HG03095 (cell line): ENCODE measurements at regions not wholly inside any gene's neighbourhood (a gene's known extent, or its start where the extent isn't known, plus 50 kb on each side); places are given as distances from the start of the nearest gene placed in this dataset.
"Not testable (repeated sequence)": the region's sequence is repeated elsewhere in the genome, so short reads cannot be mapped to it uniquely, and the experiment has no call there.

Source experiments
- ATAC-seq: cut with Tn5 transposase; IDR thresholded peaks from one replicate; pipeline ENCODE4 v1.9.1; 2021; ENCODE audit warnings: moderate library complexity; ENCODE audit not compliant: unreplicated experiment

GRCh38 chr4:12958436-12958835 is 525.7 kb downstream of the RAB28 start:
- no peak for ATAC-seq

- ATAC-seq: no peak
These were observed 527.0 kb downstream of the RAB28 start for GRCh38 chr4:12957108-12957507.

- no peak for ATAC-seq
These were observed 528.1 kb downstream of the RAB28 start for GRCh38 chr4:12956026-12956425.

GRCh38 chr4:12949719-12950490 is 534.2 kb downstream of the RAB28 start:
- no peak for ATAC-seq

DNA sequence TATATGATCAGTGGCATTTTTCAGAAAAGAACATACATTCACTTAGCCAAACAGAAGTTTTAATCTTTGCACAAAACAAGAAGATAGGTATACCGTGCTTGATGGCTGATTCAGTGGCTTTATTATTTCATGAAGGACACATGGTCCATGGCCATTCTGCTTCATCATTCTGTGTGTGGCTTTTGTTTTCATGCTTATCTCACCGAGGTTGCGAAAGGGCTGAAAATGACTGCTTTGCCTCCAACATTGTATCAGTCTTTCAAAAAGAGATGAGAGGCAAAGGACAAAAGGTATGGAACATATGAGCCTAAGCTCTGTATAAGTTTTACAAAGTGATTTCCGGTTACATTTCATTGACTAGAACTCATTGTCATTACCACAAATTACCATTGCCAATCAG is 541.1 kb downstream of the RAB28 start:
- ATAC-seq: no peak

DNA sequence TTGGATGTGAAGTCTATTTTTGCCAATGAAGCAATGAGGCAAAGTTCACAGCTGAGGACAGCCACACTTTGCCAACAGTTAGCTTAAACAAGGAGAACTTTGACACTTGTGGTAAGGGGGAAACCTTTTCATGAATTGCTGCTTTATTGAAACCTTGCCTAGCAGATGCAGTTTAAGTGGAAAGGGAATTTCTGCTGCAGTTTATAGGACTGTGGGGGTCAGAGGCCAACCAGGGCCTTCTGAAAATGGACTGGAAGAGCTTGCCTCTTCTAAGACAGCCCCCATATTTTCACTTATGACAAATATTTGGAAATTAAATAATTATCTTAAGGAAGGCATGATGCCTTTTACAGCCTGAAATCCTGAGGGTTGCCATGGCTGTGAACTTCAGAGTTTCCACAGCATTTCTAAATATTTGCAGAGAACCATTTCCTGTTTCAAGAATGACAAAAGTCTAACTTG is 550.3 kb downstream of the RAB28 start:
- no peak for ATAC-seq

DNA sequence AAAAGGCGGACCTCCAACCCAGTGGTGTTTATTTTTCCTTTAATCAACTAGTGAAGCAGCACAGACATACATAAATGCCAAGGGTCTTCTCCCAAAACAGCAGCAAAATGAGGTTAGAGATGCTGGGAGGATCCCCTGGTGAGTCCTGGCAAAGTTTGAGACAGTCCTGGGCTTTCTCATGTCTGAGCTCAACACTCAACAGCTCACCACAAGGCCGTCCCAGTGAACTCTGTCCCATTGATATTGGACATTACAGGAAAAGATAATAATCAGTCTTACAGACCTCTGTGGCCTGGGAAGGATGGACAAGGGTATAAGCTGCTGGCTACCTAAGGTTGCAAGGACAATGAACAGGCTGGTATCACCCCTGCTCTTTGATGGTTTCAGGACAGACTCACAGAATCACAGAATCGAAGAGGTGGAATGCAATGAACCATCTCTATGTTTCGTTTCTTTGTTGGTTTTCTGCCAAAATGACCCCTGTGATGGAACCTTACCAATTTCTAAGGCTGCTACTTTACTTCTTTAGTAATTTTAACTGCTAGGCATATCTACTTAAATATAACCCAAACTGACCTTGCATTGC is 551.8 kb downstream of the RAB28 start:
- no peak for ATAC-seq

GRCh38 chr4:12929784-12930183 is 554.4 kb downstream of the RAB28 start:
- ATAC-seq: no peak

- no peak for ATAC-seq
These were observed 555.4 kb downstream of the RAB28 start for GRCh38 chr4:12928751-12929150.

GRCh38 chr4:12926189-12927066 is 557.7 kb downstream of the RAB28 start:
- ATAC-seq: no peak

DNA sequence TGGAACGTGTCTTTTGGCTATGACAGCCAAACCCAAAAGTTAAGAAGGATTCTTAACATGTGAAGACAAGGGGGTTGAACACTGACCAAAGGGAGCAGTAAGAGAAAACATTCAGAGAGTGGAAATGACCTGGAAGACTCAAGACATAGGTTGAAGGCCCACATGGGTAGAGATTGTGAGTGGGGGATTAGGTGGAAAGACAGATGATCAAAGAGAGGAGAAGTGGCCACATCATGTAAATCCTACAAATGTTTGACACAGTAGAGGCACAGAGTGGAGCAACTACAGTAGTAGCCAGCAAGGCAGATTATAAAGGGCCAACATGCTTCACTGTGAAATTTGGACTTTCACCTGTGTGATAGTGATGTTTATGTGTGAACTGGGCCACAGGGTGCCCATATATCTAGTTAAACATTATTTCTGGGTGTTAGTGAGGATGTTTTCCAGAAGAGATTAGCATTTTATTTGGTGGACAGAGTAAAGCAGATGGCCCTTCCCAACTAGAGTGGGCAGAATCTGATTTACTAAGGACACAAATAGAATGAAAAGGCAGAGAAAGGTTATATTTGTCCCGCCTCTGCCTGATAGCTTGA is 559.3 kb downstream of the RAB28 start:
- no peak for ATAC-seq

DNA sequence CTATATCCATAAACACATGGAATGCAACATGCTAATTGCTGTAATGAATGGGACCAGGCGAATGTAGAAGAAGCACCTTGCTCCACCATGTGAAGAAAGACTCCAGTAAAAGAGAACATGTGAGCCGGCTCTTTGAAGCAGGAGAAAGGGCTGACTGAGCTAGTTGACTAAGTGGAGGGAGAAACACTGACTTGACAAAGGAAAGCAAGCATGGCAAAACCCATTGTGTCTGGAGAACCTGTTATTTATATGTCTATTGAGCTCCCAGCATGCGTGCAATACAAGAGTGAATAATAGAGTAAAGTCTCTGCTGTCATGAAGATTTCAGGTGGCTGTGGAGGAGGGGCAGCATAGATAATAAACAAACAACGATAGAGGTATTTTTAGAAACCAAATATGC is 559.9 kb downstream of the RAB28 start:
- ATAC-seq: no peak

DNA sequence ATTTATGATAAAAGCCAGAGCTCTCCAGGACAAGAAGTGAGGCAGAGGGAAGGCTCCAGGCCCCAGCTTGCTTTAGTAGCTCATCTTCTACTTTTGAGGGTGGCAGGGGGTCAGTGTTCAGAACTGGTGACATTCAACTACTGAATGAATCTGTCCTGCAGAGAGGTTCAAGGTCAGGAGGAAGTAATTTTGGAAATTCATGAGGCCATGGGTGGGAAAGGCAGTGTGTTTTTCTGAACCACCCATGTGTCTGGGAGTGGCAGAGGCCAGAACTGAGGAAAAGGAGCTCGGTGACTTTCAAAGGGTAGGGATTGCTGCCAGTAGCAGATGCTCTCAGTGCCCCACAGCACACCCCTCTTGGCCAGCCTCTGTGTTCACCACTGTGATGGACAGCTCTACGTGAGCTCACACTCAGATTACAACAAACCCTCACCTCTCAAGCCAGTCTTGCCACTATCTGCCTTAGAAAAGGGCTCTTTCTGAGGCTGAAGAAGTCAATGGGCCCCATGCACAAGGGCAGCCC is 571.2 kb downstream of the RAB28 start:
- no peak for ATAC-seq

DNA sequence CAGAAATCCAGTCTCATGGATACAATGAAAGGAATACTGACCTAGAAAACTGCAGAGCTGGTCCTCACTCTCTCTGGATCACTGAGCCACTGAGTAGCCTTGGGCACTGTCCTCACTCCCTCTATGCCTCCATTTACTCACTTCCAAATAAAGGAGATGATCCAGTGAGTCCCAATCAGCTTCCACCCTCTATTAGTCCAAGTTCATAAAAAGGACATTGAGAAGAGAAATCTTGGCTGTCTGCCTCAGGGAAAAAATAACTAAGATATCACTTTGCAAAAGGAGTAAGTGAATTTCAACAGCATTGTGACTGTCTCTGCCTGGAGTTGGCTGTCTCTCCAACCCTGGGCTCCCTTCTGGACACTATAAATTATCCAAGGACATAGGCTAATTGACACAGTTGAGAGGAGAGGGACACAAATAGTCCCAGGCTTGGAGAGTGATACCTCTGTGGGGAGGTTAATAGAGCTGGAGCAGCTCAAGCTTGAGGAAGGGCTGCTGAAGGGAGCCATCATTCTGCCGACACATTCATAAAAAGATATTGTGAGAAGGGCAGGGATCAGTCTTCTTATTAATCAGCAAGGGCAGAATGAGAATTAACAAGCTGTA is 572.3 kb downstream of the RAB28 start:
- no peak for ATAC-seq

GRCh38 chr4:12903640-12904039 is 580.5 kb downstream of the RAB28 start:
- ATAC-seq: not testable (repeated sequence)

DNA sequence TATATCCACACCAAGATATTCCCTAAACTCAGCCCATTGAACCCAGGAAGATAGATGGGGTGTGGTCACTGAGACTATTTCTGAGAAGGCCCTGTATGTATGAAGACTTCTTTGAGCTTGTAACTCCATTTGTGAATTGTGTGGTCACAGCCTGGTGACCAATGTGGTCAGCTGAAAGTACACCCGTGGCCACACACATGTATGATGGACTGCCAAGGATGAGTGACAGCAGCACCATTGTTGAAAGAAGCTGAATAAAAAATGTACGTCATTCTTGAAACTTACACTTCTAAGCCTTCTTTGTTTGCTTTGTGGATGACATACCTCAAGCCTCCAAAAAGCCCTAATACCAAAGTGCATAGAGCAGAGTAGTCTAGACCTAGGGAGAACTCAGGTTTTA is 581.4 kb downstream of the RAB28 start:
- no peak for ATAC-seq

DNA sequence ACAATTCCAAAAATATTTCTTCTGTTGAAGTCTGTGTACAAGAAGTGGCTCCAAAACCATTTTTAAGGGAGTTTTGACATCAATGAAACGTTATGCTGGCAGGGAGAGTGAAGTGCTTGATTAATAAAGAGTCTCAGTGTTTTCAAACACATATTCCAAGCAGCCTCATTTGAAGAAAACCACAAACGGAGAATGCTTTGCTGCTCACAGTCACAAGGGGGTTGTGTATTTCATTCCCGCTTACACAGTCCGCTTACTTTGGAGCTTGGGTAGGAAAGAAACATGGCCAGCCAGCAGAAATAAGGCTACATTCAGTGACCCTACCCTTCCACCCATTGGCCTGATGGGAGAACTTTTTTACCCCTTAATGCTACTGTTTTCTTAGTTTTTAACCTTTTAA is 586.2 kb downstream of the RAB28 start:
- no peak for ATAC-seq

GRCh38 chr4:12894062-12894461 is 590.1 kb downstream of the RAB28 start:
- no peak for ATAC-seq

DNA sequence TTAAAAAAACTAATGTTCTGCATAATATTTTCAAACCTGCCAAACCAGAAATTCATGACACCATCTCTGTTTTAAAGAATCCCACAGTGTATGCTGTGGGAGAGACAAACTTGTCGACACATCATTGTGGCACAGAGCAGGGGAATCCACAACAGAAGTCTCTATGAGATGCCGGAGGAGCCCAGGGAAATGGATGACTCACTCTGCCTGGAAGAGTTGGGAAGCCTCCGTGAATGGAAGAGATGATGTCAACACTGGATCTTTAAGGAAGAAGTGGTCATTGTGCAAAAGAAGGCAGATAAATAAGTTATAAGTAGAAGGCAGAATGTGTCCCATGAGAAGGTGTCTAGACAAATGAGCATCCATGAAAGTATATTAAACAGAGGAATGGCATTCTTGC is 595.1 kb downstream of the RAB28 start:
- no peak for ATAC-seq
